NCI-H146 treated with DMSO at 0.1 percent for 48 hours (cell line): ENCODE measurements at regions not wholly inside any gene's neighbourhood (a gene's known extent, or its start where the extent isn't known, plus 50 kb on each side); places are given as distances from the start of the nearest gene placed in this dataset.
"Not testable (repeated sequence)": the region's sequence is repeated elsewhere in the genome, so short reads cannot be mapped to it uniquely, and the experiment has no call there.

Experiments
- DNase-seq: peaks from one replicate; lab custom pipeline; 2025; ENCODE audit not compliant: unreplicated experiment; lab: John Stamatoyannopoulos, UW

DNA sequence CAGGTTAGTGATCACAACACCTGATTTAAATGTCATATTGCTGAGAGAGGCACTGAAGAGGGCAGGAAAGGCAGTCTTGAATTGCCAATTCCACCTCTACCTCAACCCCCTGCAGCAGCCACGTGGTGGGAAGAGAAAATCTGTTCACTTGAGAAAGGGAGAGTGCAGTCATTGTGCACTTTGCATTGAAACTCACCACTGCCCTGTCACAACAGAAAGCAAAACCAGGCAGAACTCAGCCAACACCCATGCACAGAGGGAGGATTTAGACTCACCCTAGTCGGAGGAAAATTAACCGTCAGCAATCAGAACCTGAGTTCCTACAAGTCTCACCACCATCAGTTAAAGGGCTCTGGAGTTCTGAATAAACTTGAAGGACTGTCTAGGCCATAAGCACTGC lies 1040.2 kb downstream of the HACE1 start:
- no peak for DNase-seq

DNA sequence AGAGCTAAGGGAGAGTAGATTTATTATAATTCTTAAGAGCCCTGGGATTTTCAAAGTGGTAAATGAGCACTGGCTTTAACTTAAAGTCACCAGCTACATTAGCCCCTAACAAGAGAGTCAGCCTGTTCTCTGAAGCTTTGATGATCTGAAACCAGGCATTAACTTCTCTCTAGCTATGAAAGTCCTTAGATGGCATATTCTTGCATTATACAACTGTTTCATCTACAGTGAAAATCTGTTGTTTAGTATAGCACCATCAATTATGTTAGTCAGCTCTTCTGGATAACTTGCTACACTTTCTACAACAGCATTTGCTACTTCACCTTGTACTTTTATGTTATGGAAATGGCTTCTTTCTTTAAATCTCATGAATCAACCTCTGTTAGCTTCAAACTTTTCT lies 1046.7 kb downstream of the HACE1 start:
- no peak for DNase-seq

DNA sequence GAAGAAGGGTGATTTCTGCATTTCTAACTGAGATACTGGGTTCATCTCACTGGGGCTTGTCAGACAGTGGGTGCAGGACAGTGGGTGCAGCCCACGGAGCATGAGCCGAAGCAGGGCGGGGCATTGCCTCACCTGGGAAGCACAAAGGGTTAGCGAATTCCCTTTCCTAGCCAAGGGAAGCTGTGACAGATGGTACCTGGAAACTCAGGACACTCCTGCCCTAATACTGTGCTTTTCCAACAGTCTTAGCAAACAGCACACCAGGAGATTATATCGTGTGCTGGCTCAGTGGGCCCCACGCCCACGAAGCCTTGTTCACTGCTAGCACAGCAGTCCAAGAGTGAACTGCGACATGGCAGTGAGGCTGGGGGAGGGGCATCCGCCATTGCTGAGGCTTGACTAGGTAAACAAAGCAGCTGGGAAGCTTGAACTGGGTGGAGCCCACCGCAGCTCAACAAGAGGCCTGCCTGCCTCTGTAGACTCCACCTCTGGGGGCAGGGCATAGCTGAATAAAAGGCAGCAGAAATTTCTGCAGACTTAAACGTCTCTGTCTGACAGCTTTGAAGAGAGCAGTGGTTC lies 1057.7 kb downstream of the HACE1 start:
- DNase-seq, result not testable (repeated sequence)

DNA sequence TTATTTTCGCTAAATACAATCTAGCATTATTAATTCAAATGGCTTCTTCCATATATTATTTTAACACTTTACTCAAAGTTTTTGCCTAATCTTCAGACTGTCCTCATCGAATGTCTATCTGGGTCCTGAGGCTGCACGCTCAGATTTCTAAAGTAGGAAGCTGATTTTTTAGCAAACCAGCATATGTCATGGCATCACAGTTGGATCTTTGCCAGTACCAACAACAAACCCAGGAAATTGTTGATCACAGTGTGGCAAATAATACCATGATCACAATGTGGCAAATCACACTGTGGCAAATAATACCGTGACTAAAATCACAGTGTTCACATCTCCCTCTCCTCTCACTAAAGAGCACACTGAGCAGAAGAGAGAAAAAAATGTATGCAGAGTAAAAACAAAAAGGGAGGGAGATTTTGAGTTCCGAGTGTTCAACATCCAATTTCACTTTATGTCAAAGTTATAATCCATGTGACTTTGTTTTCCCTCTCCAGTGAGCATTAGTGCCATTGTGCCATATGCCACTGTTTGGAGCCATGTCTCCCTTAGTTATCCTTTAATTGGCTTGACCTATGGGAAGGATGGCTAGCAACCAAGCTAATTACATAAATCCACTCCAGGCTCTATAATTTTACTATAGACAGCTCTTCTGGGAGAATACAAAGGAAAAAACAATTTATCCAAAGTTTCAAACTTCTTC lies 1059.6 kb downstream of the HACE1 start:
- no peak for DNase-seq

DNA sequence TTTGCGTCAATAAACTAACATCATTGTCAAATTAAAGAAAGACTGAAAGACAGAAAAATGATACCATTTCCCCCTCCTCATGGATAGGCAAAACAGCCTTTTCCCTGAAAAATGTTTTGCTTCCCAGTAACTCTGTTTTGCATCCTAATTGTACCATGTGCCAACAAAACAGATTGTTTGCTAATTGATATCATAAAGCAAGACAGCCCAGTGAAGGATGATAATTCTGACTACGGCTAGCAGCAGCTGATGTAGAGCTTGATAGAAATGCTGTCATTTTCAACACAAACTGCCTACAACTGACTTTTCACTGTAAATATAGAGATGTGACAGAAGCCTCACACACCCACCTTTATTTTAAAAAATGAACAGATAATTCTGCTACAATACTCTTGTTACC lies 1061.6 kb downstream of the HACE1 start:
- no peak for DNase-seq

DNA sequence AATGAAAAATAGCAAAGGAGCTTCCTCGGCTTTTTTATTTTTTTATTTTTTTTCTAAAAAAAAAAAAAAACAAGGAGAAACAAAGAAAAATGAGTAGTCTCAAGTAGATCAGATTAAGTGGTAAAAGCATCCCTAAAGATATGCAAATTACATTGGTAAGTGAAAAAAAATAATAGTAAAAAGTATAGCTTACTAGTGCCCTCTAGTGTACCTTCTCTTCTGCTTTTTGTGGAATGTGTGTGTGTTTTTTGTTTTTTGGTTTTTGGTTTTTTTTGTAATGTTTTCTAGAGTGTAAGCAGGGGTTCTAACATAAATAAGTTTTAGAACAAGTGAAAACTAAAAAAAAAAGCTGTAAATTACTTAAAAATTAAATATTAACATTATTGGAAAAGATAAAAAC lies 1062.0 kb downstream of the HACE1 start:
- DNase-seq, result peak; percentile 30

DNA sequence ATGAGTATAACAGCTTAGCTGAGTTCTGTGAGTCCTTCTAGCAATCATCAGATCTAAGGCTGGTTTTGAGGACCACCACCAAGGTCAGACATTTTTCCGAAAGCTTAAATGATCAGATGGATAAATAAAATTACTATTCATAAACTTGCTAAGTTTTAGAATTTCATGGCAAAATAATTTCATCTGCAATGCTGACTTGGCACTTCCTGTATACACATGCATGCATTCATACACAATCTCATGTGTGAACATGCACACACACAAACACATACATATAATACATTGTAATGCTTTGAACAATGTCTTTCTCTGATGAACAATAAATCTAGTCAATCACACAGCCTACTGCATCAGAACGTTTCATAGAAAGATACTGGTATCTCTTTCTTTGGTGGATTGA lies 1068.3 kb downstream of the HACE1 start:
- no peak for DNase-seq

DNA sequence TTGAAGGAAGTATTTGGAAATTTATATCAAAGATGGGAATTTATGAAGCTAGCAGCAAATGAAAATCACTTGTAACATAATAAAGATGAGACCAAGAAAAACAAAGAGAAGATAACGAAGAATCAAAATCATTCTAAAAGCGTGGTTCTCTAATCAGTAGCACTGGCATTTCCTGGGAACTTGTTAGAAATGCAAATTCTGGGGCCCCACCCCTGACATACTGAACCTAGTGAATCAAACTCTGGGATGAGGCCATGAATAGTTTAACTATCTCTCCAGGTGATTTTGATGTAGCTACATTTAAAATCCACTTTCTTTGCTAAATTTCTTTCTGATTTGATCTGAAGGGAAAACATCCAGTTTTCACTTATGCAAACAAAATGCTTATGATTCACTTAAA lies 1075.6 kb downstream of the HACE1 start:
- DNase-seq, result no peak

DNA sequence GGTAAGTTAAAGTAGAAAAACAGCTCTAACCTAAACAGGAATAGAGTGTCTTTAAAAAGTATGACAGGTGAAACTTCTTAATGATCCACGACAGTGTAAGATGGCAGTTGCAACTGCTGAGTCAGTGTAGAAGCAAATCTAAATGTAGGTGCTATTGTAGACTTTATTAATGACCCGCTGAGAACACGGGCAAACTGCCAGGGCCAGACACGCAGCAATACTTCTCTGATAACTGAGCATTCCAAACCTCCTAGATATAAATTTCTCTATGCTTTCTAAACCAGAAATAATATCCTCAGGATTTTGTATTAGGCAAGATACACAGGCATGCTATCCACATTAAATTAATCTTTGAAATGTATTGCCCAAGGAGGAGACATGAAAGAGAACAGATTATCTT lies 1076.4 kb downstream of the HACE1 start:
- DNase-seq, result peak; percentile 69

DNA sequence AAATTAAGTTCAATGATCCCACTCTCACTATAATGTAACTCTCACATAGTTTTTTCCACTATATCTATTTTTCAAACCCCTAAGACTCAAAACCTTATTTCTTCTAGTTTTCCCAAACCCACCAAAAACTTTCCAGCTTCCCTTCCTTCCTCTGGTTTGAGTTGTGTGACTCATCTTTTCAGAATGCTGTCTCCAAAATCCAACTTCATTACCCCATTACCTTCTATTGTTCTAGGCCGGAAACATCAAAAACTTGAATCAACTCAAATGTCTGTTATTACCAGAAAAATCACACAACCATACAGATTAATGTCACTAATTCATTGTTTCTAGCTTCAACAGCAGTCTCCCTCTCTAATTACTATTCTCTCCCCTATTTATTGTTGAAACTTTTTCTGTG lies 1090.3 kb downstream of the HACE1 start:
- DNase-seq, result no peak

DNA sequence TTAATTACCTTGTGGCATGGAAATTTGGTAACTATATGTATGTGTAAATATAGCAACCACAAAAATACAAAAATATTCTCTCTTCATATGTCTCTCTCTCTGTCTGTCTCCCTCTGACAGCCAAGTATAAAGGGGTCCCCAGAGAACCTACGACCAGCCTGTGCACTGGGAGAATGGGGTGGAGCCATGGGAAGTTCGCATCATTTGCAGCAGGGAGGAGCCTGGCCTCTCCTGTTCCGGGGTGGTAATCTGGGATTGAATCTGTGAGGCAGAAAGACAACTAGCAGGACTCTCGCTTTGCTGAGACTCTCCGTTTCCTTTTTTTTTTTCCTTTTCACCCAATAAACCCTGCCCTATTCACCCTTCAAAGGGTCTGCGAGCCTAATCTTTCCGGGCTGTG lies 1109.1 kb downstream of the HACE1 start:
- no peak for DNase-seq

DNA sequence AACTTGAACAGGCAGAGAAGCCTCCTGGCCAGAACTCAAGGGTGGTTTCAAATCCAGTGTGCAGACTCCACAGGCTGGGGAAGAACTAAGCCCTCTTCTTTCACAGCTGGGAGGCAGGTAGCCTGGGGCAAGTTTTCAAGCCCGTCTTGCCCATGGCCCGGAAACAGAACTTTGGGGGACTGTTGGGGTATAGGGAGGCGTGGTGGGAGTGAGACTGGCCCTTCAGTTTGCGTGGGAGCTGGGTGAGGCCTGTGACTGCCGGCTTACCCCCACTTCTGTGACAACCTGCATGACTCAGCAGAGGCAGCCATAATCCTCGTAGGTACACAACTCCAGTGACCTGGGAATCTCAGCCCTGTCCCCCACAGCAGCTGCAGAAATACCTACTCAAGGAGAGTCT lies 1125.7 kb downstream of the HACE1 start:
- no peak for DNase-seq

DNA sequence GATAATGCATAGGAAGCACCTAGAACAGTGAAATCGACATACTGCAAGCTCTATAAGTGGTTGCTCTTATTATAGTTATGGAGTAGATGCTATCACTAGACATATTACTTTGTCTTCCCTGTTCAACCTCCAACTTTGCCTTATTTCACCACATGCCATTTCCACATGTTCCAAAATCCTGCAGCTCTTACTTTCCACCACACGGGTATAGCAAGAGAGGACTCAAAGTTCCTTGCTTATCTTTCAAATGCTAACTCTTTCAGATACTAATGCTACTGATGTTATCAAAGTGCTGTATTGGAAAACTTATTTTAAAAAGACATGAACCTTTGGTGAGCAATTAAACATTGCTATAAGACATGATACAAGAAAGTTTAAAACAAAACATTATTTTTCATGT lies 1130.1 kb downstream of the HACE1 start:
- no peak for DNase-seq

DNA sequence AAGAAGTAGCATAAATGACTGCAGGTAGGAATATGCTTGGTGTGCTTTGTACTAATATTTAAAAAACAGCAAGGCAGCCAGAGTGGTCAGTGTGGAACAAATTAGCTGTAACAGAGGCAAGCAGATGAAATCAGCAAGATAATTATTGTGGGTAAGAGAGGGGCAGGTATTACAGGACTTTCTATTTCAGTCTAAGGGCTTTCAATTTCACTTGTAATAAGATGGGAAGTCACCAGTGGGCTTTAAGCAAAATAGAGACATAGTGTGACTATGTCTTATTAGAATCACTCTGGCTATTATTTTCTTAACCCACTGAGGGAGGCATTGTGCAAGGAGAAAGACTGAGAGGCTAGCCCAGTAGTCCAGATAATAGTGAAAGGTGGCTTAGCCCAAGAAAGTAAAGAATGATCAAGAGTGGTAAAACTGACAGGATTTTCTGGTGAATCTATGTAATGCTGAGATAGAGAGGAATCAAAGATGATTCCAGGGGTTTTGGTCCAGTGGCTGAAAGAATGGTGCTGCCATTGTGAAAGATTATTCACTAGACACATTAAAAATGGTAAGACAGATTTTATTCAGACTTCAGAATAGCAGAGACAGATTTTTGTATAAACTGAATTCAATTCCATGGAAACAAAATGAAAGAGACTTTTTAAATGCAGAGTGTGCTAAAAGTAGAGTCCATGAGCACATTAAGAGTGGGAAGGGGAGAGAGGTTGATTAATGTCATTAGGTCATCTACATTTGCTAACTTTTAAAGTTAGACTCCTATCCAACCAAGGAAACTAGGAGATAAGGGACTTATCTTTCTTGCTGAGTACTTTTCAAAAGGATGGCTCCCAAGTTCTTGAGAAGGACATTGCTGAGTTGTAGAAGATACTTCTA lies 1136.0 kb downstream of the HACE1 start:
- DNase-seq, result no peak

DNA sequence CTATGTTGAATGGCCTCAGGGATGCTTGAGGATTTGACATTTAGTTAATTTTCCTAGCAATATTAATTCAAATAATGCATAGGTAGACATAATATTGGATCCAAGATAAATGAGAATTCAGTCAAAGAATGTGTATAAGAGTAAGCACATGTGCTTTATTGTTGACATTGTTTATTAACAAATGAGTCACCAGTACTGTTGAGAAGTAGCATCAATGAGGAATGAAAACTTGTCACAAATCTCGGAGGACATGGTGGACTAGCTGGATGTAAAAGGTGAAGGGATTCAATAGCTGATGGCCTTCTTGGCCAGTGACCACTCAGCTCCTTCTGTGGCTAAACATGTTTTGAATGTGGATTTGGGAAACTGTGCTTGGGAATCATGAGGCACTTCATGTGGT lies 1137.0 kb downstream of the HACE1 start:
- no peak for DNase-seq

DNA sequence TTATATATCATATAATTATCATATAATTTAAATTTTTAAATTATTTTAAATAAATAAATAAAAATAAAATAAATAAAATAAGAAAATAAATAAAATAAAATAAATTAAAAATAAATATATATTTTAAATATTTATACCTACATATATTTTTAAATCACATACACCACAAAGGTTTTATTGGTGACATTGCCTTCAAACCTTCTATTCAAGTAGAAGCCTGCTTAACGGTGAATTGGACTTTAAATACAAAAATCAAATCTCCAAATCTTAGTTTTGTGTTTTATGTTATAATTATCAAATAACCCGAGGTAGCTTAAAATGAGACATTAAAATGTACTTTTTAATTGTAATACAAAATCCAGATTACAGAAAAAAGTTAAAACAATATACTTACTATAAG lies 1137.8 kb downstream of the HACE1 start:
- no peak for DNase-seq

DNA sequence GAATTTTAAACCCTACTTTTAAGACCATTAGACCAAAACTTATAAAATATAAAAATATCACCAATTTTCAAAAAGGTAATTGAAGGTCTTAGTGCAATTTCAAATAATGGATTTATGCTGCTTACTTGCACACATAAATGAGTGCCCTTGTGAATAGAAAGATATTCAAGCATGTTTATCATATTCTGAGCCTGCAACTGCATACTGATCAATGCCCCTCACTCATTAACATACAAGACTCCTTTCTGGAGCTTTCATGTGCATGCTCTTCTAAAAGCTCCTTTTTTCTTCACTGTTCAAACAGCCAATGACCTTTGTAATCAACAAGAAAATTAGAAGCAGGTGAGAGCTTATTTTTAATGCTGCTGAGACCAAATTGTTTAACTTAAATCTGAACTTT lies 1139.3 kb downstream of the HACE1 start:
- no peak for DNase-seq

DNA sequence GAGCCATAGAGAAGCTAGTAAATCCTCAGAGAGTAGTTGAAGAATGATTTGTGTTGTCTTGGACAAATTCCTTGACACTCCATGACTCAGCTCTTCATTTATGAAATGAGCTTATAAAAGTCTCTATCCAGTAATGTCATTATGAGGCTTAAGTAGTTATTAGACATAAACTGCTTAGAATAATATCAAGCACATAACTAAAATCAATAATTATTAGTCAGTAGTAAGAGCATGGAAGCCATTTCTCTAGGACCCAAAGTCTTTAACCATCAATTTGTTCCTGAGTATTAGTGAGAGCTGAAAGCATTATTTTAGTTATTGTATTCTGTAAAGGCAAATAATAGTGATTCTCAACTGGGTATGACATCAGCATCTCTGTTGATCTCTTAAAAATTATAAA lies 1140.2 kb downstream of the HACE1 start:
- DNase-seq, result no peak

DNA sequence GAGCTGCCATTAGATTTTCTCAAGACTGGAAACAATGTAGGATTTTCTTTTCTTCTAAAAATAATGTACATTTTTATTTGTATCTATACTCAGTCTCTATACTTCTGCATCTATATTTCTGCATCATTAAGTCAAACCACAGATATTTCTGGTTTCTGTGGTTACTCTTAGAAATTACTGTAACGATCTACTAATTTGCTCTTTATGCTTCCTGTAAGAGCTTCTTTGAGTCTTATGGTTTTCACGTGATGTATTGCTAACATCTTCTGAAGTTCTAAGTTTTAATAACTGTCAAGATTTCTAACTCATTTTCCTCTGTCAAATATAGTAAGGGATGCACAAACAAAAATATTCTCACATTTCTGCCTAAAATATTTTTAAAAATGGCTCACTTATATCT lies 1144.5 kb downstream of the HACE1 start:
- DNase-seq, result no peak

DNA sequence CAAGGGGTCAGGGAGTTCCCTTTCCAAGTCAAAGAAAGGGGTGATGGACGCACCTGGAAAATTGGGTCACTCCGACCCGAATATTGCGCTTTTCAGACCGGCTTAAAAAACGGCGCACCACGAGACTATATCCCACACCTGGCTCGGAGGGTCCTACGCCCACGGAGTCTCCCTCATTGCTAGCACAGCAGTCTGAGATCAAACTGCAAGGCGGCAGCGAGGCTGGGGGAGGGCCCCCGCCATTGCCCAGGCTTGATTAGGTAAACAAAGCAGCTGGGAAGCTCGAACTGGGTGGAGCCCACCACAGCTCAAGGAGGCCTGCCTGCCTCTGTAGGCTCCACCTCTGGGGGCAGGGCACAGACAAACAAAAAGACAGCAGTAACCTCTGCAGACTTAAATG lies 1150.5 kb downstream of the HACE1 start:
- not testable (repeated sequence) for DNase-seq

DNA sequence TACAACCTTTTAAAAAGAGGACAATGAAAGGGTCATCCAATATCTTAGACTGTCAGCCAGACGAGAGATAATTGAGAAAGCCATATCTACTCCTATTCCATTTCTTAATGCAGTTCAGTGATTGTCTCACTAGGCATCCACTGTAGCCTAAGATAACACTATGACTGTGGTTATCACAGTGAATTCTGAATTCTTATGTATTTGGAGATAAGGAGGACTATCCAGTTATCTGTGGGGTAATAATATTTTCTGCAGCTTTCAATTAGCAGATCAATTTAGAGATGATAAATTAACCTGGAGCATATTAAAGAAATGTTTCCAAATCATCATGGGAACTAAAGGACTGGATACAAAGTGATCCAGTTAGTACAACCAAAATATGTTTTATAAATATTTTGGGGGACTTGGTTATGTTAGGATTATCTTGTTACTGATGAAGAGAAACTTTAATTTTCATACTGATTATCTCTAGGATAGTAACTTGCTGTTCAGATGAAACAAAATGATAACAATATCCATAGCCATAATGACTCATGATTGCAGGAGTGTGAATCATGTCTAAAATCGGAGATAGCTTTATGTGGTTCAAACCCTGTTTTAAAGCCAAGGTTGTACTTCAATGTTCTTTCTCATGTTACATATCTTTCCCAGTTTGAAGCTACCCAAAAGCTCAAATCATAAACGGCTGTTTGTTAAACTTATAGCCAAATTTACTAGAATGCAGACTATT lies 1152.0 kb downstream of the HACE1 start:
- DNase-seq, result no peak

DNA sequence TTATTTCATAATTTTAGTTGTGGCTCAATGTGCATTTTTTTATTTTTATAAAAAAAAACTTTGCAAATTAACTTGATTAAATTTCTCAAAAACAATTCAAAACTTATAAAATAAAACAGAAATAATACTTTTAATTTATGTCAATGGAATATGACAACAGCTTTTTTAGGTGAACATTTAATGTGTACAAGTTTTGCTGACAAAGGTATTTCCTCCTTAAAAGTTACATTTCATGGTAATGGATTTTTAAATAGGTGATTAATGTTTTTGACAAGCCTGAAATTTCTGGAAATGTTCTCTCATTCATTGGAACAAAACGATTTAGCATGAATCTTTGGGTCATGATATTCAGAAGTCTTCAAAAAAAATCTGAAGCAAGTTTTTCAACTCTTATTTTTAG lies 1160.0 kb downstream of the HACE1 start:
- no peak for DNase-seq
